ENCODE measurements at regions not wholly inside any gene's neighbourhood (a gene's known extent, or its start where the extent isn't known, plus 50 kb on each side); places are given as distances from the start of the nearest gene placed in this dataset.

DNA sequence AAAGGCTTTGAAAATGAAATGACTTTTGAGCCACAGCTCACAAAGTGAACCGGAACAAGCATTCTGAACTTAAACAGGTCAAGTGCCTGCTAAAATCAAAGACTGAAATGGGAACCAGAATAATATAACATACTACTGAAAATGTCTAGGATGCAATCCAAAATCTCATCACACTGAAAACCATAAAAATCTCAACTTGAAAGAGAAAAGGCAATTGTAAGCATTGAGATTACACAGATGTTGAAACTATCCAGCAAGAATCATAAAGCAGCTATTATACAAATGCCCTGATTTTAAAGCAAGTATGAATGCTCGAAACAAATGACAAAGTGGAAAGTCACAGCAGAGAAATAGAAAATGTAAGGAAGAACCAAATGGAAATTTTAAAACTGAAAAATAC, 211.5 kb upstream of the GAS1 start:
- no peaks in the 10 kb centered on the region for H3K9me3 ChIP-seq
- H3K36me3 ChIP-seq: no peaks in the 10 kb centered on the region
- intact Hi-C loops (cut with DNase I; ENCODE audit: low total_unique reads): no loop called here
- TF ChIP-seq, protein P1, sequence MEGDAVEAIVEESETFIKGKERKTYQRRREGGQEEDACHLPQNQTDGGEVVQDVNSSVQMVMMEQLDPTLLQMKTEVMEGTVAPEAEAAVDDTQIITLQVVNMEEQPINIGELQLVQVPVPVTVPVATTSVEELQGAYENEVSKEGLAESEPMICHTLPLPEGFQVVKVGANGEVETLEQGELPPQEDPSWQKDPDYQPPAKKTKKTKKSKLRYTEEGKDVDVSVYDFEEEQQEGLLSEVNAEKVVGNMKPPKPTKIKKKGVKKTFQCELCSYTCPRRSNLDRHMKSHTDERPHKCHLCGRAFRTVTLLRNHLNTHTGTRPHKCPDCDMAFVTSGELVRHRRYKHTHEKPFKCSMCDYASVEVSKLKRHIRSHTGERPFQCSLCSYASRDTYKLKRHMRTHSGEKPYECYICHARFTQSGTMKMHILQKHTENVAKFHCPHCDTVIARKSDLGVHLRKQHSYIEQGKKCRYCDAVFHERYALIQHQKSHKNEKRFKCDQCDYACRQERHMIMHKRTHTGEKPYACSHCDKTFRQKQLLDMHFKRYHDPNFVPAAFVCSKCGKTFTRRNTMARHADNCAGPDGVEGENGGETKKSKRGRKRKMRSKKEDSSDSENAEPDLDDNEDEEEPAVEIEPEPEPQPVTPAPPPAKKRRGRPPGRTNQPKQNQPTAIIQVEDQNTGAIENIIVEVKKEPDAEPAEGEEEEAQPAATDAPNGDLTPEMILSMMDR (IDR thresholded peaks at IDR 0.05): no peak
- no peak overlapping the region for H3K27ac ChIP-seq
- no peak for DNase-seq
- H3K4me1 ChIP-seq: peaks cover 0 to 8% (median 3%) of the 10 kb centered on the region in 4 donors
- H3K4me3 ChIP-seq: no peak overlapping the region
- no peaks in the 10 kb centered on the region for H3K27me3 ChIP-seq

DNA sequence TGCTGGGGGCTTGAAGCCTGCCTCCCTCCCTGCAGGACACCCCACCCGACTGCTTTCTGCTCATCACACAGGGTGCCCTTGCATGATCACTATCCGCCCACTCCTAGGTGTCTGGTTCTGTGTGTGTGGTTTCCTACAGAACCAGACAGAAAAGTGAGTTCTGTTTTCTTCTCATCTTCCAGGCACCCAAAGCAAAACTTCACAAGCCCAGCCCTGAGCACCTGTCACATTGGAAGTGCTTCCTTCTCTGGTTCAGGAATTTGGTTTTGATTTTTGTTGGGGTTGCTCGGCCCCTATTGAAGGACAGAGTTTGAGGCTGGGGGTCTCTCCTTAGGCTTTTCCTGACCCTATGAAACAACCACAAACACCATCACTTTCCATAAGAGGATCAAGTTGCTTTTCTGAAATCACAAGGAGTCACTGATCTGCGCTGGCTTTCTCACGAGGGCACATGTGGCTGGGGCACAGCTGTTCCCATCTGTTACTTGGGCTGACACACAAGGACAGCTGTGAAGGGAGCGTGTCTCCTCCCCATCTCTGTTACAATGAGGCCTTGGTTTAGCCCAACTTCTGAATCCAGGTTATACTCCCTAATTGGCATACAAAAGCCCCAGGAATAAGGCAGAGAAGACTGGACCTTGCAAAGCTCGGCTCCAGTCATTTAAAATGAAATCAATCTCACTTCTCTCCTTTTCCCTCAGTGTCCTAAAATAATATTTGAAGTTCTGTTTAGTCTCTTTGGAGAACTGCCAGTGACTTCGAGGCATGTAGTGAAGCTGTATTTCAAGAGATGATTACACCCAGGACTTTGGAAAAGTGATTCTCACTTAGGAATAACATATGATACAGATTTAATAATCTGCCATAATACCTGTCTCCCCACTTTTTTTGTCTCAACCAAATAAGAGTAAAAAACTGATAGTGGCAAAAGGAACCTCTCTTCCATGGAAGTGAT, 213.1 kb upstream of the GAS1 start:
- Histone ChIP-seq H3K36me3 (no peaks in the 10 kb centered on the region), H3K4me3 (no peak overlapping the region), H3K27ac (no peak overlapping the region), H3K4me1 (peaks cover 0 to 8% (median 3%) of the 10 kb centered on the region in 4 donors), H3K27me3 (no peaks in the 10 kb centered on the region), H3K9me3 (no peaks in the 10 kb centered on the region)
- intact Hi-C loops (cut with DNase I; ENCODE audit: low total_unique reads): no loop called here
- TF ChIP-seq, protein P1 (IDR thresholded peaks at IDR 0.05): no peak
- DNase-seq: no peak

DNA sequence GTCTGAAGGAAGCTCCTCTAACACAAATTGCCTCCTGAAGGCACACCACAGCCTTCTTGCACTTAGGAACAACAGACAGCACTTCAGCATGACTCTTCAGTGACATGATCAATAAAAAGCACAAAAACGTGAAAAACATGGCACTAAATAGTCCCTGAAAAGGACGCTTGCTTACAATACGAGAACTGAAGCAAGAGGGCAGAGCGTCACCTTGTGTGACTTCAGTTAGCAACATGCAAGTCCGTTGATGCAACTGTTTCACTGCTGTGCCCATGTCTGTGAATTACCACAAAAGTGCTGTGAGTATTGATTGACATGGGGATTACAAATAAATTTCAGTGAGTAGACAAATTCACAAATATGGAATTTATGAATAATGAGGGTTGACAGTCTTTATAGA, 219.9 kb upstream of the GAS1 start:
- no peaks in the 10 kb centered on the region for H3K4me1 ChIP-seq
- no peak overlapping the region for H3K4me3 ChIP-seq
- DNase-seq: no peak
- intact Hi-C loops (cut with DNase I; ENCODE audit: low total_unique reads): no loop called here
- H3K36me3 ChIP-seq: no peaks in the 10 kb centered on the region
- H3K9me3 ChIP-seq: no peaks in the 10 kb centered on the region
- TF ChIP-seq, protein P1 (IDR thresholded peaks at IDR 0.05): no peak
- no peaks in the 10 kb centered on the region for H3K27me3 ChIP-seq
- H3K27ac ChIP-seq: no peak overlapping the region

DNA sequence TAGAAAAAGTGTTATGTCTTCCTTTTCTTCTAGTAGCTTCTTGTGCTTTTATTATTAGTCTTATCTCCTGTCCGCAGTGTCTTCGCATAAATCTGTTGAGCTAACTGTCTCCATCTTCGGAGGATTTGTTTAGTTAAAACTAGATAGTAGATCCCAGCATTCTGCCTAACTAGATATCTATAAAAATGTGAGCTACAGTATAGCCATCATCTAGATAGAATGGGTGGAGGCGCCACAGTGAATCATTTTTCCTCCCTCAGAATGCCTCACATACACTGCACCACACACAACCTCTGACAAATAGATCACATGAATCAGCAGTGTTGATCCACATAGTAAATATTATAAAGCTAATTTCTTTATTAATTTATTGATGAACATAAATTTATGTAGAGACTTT, 220.3 kb upstream of the GAS1 start:
- H3K9me3 ChIP-seq: no peaks in the 10 kb centered on the region
- H3K36me3 ChIP-seq: no peaks in the 10 kb centered on the region
- TF ChIP-seq, protein P1 (IDR thresholded peaks at IDR 0.05): no peak
- no peak for DNase-seq
- no peaks in the 10 kb centered on the region for H3K27me3 ChIP-seq
- intact Hi-C loops (cut with DNase I; ENCODE audit: low total_unique reads): no loop called here
- no peaks in the 10 kb centered on the region for H3K4me1 ChIP-seq
- no peak overlapping the region for H3K4me3 ChIP-seq
- no peak overlapping the region for H3K27ac ChIP-seq

DNA sequence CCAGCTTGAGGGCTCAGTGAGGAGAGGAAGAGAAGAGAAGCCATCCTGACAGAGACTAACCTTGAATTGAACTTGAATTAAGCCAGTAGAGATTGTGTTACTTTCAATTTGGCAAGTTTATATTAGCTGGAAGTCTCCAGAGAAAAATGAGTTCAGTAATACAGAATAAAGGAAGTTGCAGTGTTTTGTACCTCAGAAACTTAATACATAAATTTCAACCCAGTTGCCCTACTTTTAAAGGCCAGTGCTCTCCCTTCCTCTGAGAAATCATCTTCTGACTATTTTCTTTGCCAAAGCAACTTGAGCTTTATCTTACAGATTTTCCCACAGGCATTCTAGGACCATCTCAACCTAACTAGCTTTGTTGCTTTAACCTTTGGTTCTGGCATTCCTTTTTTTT, 231.0 kb upstream of the GAS1 start:
- TF ChIP-seq, protein P1 (IDR thresholded peaks at IDR 0.05): no peak
- no peak for DNase-seq
- Histone ChIP-seq H3K27ac (no peak overlapping the region), H3K4me1 (peaks cover 0 to 9% (median 0%) of the 10 kb centered on the region in 4 donors), H3K9me3 (no peaks in the 10 kb centered on the region), H3K36me3 (no peaks in the 10 kb centered on the region), H3K27me3 (no peaks in the 10 kb centered on the region), H3K4me3 (no peak overlapping the region)
- intact Hi-C loops (cut with DNase I; ENCODE audit: low total_unique reads): no loop called here

All from tibial artery (tissue), 4 donors.